ENCODE measurements at regions not wholly inside any gene's neighbourhood (a gene's known extent, or its start where the extent isn't known, plus 50 kb on each side); places are given as distances from the start of the nearest gene placed in this dataset.

DNA sequence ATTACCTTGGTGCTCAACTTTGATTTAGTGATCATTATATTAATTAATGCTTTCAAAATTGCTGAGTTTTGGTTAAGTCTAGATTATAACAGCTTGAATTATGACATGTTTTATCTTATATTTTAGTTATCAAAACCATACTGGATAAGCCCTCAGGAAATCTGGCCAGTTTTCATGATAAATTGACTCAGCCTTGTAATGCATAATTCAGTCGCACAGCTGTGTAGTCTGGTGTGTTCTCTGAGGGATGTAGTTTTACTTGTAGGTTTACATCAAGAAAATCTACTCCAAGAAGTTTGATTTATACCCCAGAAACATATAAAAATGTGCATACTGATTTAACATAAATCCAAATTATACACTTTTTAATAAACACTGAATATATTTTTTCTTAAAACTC is 477.5 kb downstream of the SPRY1 start:
- Mint-ChIP-seq H3K27ac (no peak overlapping the region), H3K4me1 (no peaks in the 10 kb centered on the region), H3K36me3 (no peaks in the 10 kb centered on the region), H3K27me3 (ENCODE audit: low read depth in 2 of 2) (peaks cover 0 to 2% of the 10 kb centered on the region in 2 donors), H3K9me3 (no peaks in the 10 kb centered on the region), H3K4me3 (no peak overlapping the region)
- DNase-seq (no peak), ATAC-seq (no peak)
- TF ChIP-seq, protein P1, sequence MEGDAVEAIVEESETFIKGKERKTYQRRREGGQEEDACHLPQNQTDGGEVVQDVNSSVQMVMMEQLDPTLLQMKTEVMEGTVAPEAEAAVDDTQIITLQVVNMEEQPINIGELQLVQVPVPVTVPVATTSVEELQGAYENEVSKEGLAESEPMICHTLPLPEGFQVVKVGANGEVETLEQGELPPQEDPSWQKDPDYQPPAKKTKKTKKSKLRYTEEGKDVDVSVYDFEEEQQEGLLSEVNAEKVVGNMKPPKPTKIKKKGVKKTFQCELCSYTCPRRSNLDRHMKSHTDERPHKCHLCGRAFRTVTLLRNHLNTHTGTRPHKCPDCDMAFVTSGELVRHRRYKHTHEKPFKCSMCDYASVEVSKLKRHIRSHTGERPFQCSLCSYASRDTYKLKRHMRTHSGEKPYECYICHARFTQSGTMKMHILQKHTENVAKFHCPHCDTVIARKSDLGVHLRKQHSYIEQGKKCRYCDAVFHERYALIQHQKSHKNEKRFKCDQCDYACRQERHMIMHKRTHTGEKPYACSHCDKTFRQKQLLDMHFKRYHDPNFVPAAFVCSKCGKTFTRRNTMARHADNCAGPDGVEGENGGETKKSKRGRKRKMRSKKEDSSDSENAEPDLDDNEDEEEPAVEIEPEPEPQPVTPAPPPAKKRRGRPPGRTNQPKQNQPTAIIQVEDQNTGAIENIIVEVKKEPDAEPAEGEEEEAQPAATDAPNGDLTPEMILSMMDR (IDR thresholded peaks at IDR 0.05): no peak
- Histone ChIP-seq H3K27me3 (ENCODE audit: control insufficient read depth, insufficient read depth, low read length) (no peaks in the 10 kb centered on the region), H3K27ac (ENCODE audit: low read length) (no peak overlapping the region), H3K36me3 (ENCODE audit: control insufficient read depth, insufficient read depth, low read length) (no peaks in the 10 kb centered on the region), H3K4me3 (ENCODE audit: low read length) (no peak overlapping the region), H3K9me3 (ENCODE audit: control insufficient read depth, insufficient read depth, low read length) (no peaks in the 10 kb centered on the region), H3K4me1 (ENCODE audit: control insufficient read depth, insufficient read depth, low read length) (no peaks in the 10 kb centered on the region)
- 83% methylated on average over 1 of the region's 1 CpG for WGBS (ENCODE audit: insufficient coverage)
- intact Hi-C loops (cut with micrococcal nuclease): no loop called here

DNA sequence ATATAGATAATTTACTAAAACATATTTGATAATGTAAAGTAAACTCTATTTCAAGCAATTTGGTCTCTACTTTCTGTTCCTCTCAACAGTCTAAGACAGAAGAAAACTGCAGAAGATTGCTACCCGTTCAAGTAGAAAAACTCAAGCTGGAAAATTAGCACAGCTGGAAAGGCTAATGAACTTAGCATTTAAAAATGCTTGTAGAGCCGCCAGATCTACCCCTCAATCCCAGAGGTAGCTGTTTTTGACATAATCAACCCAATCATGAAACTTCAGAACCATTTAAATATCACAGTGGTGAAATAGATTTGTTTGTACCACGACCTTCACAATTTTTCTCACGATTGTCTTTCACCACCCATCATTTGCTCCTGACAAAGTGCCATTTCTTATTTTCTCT is 479.5 kb downstream of the SPRY1 start:
- H3K4me1 ChIP-seq (ENCODE audit: control insufficient read depth, insufficient read depth, low read length): no peaks in the 10 kb centered on the region
- no peak overlapping the region for H3K4me3 ChIP-seq (ENCODE audit: low read length)
- H3K9me3 ChIP-seq (ENCODE audit: control insufficient read depth, insufficient read depth, low read length): no peaks in the 10 kb centered on the region
- H3K36me3 Mint-ChIP-seq: no peaks in the 10 kb centered on the region
- H3K27ac ChIP-seq (ENCODE audit: low read length): no peak overlapping the region
- TF ChIP-seq, protein P1 (IDR thresholded peaks at IDR 0.05): no peak
- no peaks in the 10 kb centered on the region for H3K36me3 ChIP-seq (ENCODE audit: control insufficient read depth, insufficient read depth, low read length)
- ATAC-seq (no peak), DNase-seq (no peak)
- no peaks in the 10 kb centered on the region for H3K4me1 Mint-ChIP-seq
- H3K9me3 Mint-ChIP-seq: no peaks in the 10 kb centered on the region
- no peak overlapping the region for H3K27ac Mint-ChIP-seq
- WGBS (ENCODE audit: insufficient coverage): 91% methylated on average over 4 of the region's 4 CpGs
- peaks cover 0 to 2% of the 10 kb centered on the region in 2 donors for H3K27me3 Mint-ChIP-seq (ENCODE audit: low read depth in 2 of 2)
- no peak overlapping the region for H3K4me3 Mint-ChIP-seq
- no peaks in the 10 kb centered on the region for H3K27me3 ChIP-seq (ENCODE audit: control insufficient read depth, insufficient read depth, low read length)
- intact Hi-C loops (cut with micrococcal nuclease): no loop called here

DNA sequence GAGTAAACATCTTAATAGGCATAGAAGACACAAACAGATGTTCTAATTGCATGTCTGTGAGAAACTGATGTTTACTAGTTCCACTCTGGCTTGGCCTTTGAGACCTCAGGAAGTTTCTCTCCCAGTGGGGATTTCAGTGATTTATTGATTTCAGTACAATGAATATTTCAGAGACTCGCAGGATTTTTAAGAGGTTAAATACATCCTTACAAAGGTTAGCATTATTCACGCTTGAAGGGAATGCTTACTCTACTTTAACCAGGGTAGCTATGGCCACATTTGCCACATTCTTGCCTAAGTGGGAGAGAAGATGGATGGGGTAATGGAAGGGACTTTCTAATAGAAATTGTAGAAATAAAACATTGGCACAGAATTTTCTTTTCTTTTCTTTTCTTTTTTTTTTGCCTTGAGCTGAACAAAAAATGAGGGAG is 480.1 kb downstream of the SPRY1 start:
- no peak for DNase-seq
- Histone ChIP-seq H3K27me3 (ENCODE audit: control insufficient read depth, insufficient read depth, low read length) (no peaks in the 10 kb centered on the region), H3K4me3 (ENCODE audit: low read length) (no peak overlapping the region), H3K4me1 (ENCODE audit: control insufficient read depth, insufficient read depth, low read length) (no peaks in the 10 kb centered on the region), H3K36me3 (ENCODE audit: control insufficient read depth, insufficient read depth, low read length) (no peaks in the 10 kb centered on the region), H3K9me3 (ENCODE audit: control insufficient read depth, insufficient read depth, low read length) (no peaks in the 10 kb centered on the region), H3K27ac (ENCODE audit: low read length) (no peak overlapping the region)
- TF ChIP-seq, protein P1 (IDR thresholded peaks at IDR 0.05): no peak
- ATAC-seq: no peak
- Mint-ChIP-seq H3K27ac (no peak overlapping the region), H3K9me3 (no peaks in the 10 kb centered on the region), H3K4me3 (no peak overlapping the region), H3K4me1 (no peaks in the 10 kb centered on the region), H3K36me3 (no peaks in the 10 kb centered on the region), H3K27me3 (ENCODE audit: low read depth in 2 of 2) (peaks cover 0 to 2% of the 10 kb centered on the region in 2 donors)
- intact Hi-C loops (cut with micrococcal nuclease): no loop called here
- 88% methylated on average over 2 of the region's 2 CpGs for WGBS (ENCODE audit: insufficient coverage)

DNA sequence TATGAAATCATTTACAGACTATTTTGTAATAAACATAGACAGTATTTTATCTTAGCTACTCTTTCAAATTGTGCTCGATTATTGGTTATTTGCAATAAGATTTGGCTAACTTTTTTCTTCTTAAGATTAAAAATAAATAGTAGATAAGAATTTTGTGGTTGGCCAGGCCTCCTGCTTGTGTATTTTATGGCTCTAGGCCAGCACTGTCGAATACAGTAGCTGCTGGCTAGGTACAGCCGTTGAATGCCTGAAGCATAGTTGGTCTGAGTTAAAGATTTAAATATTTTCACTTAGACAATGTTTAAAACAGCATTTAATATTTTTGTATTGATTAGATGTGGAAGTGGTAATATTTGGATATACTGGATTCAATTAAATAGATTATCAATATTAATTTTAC is 481.0 kb downstream of the SPRY1 start:
- Histone ChIP-seq H3K4me1 (ENCODE audit: control insufficient read depth, insufficient read depth, low read length) (no peaks in the 10 kb centered on the region), H3K27ac (ENCODE audit: low read length) (no peak overlapping the region), H3K9me3 (ENCODE audit: control insufficient read depth, insufficient read depth, low read length) (no peaks in the 10 kb centered on the region), H3K36me3 (ENCODE audit: control insufficient read depth, insufficient read depth, low read length) (no peaks in the 10 kb centered on the region), H3K4me3 (ENCODE audit: low read length) (no peak overlapping the region), H3K27me3 (ENCODE audit: control insufficient read depth, insufficient read depth, low read length) (no peaks in the 10 kb centered on the region)
- Mint-ChIP-seq H3K4me3 (no peak overlapping the region), H3K36me3 (no peaks in the 10 kb centered on the region), H3K9me3 (peaks cover 0 to 3% of the 10 kb centered on the region in 2 donors), H3K4me1 (no peaks in the 10 kb centered on the region), H3K27me3 (ENCODE audit: low read depth in 2 of 2) (peaks cover 0 to 2% of the 10 kb centered on the region in 2 donors), H3K27ac (no peak overlapping the region)
- WGBS (ENCODE audit: insufficient coverage): 20% methylated on average over 1 of the region's 3 CpGs
- intact Hi-C loops (cut with micrococcal nuclease): no loop called here
- ATAC-seq (no peak), DNase-seq (no peak)
- TF ChIP-seq, protein P1 (IDR thresholded peaks at IDR 0.05): no peak
